HUES6 (cell line): ENCODE measurements at regions not wholly inside any gene's neighbourhood (a gene's known extent, or its start where the extent isn't known, plus 50 kb on each side); places are given as distances from the start of the nearest gene placed in this dataset.

Experiments used
- H3K27ac ChIP-seq: 2 replicates; pipeline ENCODE4 v1.7.0; 2013; ENCODE audit warnings: low read depth, mild to moderate bottlenecking, low read length, inconsistent platforms
- H3K27me3 ChIP-seq: 2 replicates; pipeline ENCODE4 v1.6.1; 2013; ENCODE audit warnings: low read length; ENCODE audit not compliant: control insufficient read depth, insufficient read depth
- H3K36me3 ChIP-seq: 2 replicates; pipeline ENCODE4 v1.6.1; 2013; ENCODE audit warnings: low read length; ENCODE audit not compliant: control insufficient read depth, insufficient read depth
- H3K4me1 ChIP-seq: 2 replicates; pipeline ENCODE4 v1.6.1; 2013; ENCODE audit warnings: low read length; ENCODE audit not compliant: control insufficient read depth, insufficient read depth
- H3K4me3 ChIP-seq: 2 replicates; pipeline ENCODE4 v1.5.1; 2013; ENCODE audit warnings: low read depth, low read length
- H3K9ac ChIP-seq: one replicate; pipeline ENCODE4 v1.6.1; 2013; ENCODE audit warnings: mild to moderate bottlenecking, low read length
- H3K9me3 ChIP-seq: 2 replicates; pipeline ENCODE4 v1.6.1; 2013; ENCODE audit warnings: low read depth, low read length; ENCODE audit not compliant: control insufficient read depth, insufficient read depth

DNA sequence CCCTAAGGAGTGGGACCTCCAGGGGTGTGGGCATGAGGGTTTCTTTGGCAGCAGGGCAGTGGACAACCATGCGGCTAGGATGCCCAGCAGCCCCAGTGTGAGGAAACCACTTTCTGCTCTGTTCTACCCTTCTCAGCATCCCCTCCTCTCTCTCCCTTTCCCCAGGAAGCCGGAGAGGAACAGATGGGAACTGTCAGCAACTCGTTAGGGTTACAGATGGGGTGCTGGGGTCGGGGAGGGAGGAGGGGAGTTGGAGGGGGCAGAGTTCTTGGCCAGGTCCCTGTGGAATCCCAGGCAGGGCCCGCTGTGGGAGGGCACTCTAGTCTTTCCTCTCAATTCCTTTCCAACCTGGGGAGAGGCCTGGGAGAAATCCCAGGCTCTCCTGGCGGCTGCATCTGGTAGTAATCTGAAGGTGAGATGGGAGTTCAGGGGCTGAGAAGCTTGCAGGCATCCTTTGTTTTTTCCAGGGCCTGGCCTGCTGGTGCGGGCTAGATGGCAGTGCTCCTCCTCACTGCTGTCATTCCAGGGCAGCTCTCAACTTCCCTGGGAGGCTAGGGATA lies 93.9 kb upstream of the CSF3R start:
- H3K9ac ChIP-seq = no peak overlapping the region
- no peaks in the 10 kb centered on the region for H3K36me3 ChIP-seq
- H3K27ac ChIP-seq = no peak overlapping the region
- H3K4me3 ChIP-seq = no peak overlapping the region
- peaks cover 14% of the 10 kb centered on the region; the same call in 1 of the 2 replicates for H3K27me3 ChIP-seq
- no peaks in the 10 kb centered on the region for H3K9me3 ChIP-seq
- H3K4me1 ChIP-seq = peaks cover 22% of the 10 kb centered on the region

DNA sequence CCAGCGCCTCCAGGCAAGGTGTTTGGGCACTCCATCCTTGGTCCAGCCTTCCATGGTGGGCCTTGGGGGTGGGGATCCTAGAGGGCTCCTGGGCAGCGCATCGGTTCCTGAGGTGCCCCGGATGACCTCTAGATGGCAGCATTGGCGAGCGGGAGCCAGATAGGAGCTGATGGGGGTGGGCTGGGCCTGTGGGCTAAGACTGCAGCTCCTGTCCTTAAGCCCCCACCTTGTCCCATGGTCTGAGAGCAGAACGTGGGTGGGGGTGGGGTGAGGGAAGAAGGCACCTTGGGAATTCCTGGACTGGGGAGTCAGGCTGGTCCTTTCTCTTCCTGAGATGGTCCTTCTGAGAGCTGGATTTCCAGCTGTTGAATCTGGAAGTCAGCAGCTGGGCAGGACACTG lies 93.4 kb upstream of the CSF3R start:
- H3K9me3 ChIP-seq = no peaks in the 10 kb centered on the region
- H3K4me1 ChIP-seq = peaks cover 17% of the 10 kb centered on the region
- no peak overlapping the region for H3K27ac ChIP-seq
- peaks cover 16% of the 10 kb centered on the region; the same call in 1 of the 2 replicates for H3K27me3 ChIP-seq
- no peak overlapping the region for H3K9ac ChIP-seq
- H3K4me3 ChIP-seq = no peak overlapping the region
- no peaks in the 10 kb centered on the region for H3K36me3 ChIP-seq

DNA sequence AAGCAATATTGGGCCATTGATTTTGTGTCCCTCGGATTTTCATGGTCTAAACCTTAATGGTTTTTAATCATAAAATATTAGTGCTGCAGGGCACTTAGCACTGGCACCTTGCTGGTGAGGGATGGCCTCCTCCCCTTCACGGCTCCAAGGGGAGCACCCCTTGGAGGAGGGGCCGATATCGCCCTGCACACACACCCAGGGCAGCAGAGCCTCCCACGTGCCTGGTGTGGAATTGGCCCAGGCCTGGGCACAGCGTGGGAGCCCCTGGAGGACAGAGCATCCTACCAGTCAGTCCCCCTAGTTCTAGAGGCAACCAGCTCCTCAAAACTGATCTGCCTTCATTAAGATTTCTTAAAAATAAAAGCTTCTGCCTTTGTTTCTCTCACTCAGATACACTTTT lies 90.7 kb upstream of the CSF3R start:
- Histone ChIP-seq H3K9me3 (no peaks in the 10 kb centered on the region), H3K27me3 (peaks cover 18% of the 10 kb centered on the region; the same call in 1 of the 2 replicates), H3K27ac (no peak overlapping the region), H3K4me1 (peaks cover 11% of the 10 kb centered on the region), H3K9ac (no peak overlapping the region), H3K4me3 (no peak overlapping the region), H3K36me3 (no peaks in the 10 kb centered on the region)

DNA sequence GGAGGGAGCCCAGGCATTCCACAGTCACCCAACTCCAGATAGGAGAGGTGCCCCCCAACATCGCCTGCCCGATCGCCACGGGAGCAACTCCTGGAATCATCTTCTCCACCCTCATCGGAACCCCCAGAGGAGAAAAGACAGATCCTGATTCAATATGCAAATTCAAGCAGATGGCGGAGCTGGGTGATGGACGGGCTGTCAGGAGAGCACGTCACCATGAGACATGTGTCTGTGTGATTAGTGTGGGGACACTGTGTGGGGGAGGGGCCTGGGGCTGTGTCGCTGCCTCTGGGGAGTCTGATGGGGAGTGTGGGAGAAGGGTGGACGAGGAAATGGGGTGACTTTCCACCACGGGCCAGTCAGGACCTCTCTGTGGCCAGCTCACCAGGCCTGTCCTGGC lies 90.2 kb upstream of the CSF3R start:
- Histone ChIP-seq H3K4me1 (peaks cover 11% of the 10 kb centered on the region), H3K27me3 (peaks cover 18% of the 10 kb centered on the region; the same call in 1 of the 2 replicates), H3K36me3 (no peaks in the 10 kb centered on the region), H3K4me3 (no peak overlapping the region), H3K27ac (no peak overlapping the region), H3K9ac (no peak overlapping the region), H3K9me3 (no peaks in the 10 kb centered on the region)

DNA sequence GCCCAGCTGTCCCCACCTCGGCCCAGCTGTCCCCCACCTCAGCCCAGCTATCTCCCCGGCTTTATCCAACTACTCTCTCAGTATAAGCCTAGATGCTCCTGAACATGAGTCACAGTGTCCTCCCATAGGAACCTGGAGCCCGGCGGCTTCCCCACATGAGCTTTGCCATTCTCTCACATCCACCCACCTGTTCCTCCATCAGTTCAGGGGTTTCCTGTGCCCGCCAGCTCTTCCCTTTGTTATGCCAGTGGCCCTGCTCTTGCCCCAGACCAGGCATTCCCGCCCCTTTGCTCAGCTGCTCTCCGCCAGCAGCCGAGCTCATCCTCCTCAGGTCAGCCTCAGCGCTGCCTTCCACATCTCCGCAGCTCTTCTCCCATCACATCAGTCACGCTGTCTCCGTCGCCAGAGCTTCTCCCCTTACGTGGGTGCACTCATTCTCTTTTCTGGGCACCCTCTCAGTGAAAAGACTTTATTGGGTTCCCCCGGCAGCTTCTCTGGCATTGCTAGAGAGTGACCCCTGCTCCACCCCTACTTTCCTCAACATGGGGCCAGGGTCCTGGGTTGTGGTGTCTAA lies 89.5 kb upstream of the CSF3R start:
- Histone ChIP-seq H3K4me1 (peaks cover 11% of the 10 kb centered on the region), H3K27ac (no peak overlapping the region), H3K27me3 (peaks cover 18% of the 10 kb centered on the region; the same call in 1 of the 2 replicates)

DNA sequence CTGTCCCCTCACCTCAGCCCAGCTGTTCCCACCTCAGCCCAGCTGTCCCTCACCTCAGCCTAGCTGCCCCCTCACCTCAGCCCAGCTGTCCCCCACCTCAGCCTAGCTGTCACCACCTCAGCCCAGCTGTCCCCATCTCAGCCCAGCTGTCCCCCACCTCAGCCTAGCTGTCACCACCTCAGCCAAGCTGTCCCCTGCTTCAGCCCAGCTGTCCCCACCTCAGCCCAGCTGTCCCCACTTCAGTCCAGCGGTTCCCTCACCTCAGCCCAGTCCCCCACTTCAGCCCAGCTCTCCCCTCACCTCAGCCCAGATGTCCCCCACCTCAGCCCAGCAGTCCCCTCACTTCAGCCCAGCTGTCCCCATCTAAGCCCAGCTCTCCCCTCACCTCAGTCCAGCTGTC lies 88.4 kb upstream of the CSF3R start:
- Histone ChIP-seq H3K4me1 (peaks cover 12% of the 10 kb centered on the region), H3K4me3 (no peak overlapping the region), H3K27ac (no peak overlapping the region), H3K27me3 (peaks cover 18% of the 10 kb centered on the region; the same call in 1 of the 2 replicates), H3K9ac (no peak overlapping the region), H3K36me3 (no peaks in the 10 kb centered on the region), H3K9me3 (no peaks in the 10 kb centered on the region)

More for the DNA sequence above, 89.5 kb upstream of the CSF3R start:
- Histone ChIP-seq H3K9ac (no peak overlapping the region), H3K4me3 (no peak overlapping the region), H3K9me3 (no peaks in the 10 kb centered on the region), H3K36me3 (no peaks in the 10 kb centered on the region)

DNA sequence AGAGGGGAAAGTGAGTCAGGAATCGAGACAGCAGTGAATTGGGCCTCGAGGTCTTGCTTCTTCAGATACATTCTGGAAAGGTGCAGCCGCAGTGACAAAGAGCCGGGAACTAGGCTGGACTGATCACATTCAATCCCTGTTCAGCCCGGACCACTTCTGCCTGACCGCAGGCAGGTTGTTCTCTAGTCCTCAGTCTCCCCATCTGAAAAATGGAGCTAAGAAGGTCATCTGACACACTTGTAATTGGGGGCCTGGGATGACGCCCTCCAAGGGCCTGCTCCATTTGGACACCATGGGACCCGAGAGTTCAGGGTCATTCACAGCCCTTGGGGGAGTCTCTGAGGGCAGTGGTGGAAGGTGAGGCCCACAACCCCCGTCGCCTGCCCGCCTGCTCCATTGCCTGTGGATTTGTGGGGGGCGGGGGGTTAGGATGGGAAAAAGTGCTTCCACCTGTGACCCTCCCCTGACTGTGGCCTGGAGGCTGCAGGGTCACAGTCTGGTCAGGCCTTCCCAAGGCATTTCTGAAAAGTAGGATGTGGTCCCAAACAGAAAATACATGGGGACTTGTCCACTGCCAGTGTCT lies 87.9 kb upstream of the CSF3R start:
- no peaks in the 10 kb centered on the region for H3K9me3 ChIP-seq
- H3K27ac ChIP-seq = no peak overlapping the region
- no peak overlapping the region for H3K4me3 ChIP-seq
- H3K9ac ChIP-seq = no peak overlapping the region
- H3K27me3 ChIP-seq = peaks cover 18% of the 10 kb centered on the region; the same call in 1 of the 2 replicates
- H3K4me1 ChIP-seq = peaks cover 14% of the 10 kb centered on the region
- H3K36me3 ChIP-seq = no peaks in the 10 kb centered on the region

DNA sequence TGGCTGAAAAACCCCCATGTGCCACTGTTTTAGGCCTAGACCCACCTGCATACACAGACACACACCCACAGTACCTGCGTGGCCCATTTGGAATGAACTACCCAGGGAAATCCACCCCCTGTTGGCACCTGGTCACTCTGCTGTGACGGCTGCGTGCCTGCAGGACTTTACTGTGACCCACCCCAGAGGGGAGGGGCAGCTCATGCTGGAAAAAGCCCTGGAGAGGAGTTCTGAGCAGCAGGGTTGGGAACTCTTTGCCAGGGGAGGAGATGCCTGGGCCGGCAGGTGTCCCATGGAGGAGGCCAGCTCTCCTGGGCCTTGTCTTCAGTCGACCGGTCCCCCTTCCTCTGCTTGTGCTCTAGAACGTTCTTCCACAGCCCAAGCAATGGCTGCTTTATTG lies 87.3 kb upstream of the CSF3R start:
- Histone ChIP-seq H3K9ac (no peak overlapping the region), H3K9me3 (no peaks in the 10 kb centered on the region), H3K36me3 (no peaks in the 10 kb centered on the region), H3K27me3 (peaks cover 18% of the 10 kb centered on the region; the same call in 1 of the 2 replicates), H3K4me3 (no peak overlapping the region), H3K27ac (no peak overlapping the region), H3K4me1 (peaks cover 14% of the 10 kb centered on the region)

DNA sequence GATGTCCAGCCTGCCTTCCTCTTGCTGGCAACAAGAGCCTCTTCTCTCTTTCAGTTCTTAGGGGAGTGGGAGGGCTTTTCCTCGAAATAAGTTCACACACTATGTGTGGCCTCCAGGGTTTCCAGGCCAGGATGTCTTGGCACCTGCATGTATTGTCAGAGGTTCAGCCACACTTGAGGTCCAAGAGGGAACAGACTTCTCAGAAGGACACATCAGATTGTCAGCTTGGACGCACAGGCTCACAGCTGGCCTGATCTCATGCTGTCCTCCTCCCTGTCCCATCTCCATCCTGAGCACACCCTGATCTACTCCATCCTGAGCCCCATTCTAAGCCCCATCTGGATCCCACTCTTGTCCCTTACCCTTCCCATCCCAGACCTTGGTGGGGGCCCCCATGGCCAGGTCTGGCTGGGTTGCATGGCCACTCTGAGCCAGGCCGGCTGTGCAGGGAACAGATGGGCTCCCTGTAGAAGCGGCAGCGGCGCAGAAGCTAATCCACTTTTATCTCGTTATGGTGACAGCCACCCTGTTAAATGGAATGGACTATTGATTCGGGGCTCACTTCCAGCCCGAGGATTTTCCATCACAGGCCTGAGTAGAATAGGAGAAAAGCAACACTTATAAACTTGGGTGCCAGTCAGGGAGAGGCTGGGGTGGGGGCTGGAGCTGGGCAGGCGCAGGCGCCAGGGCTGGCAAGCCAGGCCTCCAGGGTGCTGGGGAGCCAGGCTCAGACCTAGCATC lies 85.1 kb upstream of the CSF3R start:
- H3K27me3 ChIP-seq = peaks cover 11% of the 10 kb centered on the region; the same call in 1 of the 2 replicates

DNA sequence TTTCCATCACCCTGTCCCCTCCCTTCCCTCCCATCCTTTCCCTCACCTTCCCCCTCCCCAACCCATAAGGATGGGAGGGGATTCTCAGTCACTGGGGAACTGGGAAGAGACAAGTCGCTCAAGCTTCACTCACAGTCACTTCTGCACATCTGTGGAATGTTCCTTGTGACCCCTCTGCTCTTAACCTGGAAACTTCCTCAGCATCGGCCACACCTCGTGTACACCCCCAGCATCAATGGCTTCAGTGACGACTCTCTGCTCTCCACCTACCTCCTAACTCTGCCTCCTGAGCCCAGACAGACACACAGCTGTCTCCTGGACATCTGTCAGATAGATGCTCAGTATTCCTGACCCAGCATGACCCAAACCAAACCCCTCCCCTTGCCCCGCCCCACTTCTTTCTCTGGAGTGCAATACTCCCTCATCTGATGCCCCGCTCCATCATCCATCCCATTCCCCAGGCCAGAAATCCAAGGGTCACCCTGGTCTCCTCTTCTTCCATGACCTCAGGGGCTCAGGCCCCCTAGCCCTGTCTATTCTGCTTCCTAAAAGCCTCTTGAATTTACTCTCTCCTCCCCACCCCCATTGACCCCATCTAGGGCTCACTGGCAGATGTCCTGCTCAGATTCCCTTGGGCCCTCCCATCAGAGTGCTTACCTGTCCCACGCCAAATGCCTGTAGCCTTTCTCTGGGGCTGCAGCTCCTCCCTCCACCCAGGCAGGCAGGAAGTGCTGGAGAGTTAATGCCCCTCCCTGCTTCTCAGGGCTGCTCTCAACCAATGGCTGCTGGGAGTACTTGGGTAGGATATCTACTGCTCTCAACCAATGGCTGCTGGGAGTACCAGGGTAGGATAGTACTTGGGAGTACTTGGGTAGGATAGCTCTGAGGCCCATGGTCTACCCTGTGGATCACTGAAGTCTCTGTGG lies 83.1 kb upstream of the CSF3R start:
- Histone ChIP-seq H3K9ac (no peak overlapping the region), H3K9me3 (no peaks in the 10 kb centered on the region), H3K4me3 (no peak overlapping the region), H3K27ac (no peak overlapping the region), H3K27me3 (no peaks in the 10 kb centered on the region; the same call in 1 of the 2 replicates), H3K36me3 (no peaks in the 10 kb centered on the region), H3K4me1 (peaks cover 7% of the 10 kb centered on the region; the same call in 1 of the 2 replicates)

More for the DNA sequence above, 85.1 kb upstream of the CSF3R start:
- no peaks in the 10 kb centered on the region for H3K9me3 ChIP-seq
- no peak overlapping the region for H3K27ac ChIP-seq
- H3K36me3 ChIP-seq = no peaks in the 10 kb centered on the region
- peaks cover 14% of the 10 kb centered on the region for H3K4me1 ChIP-seq
- H3K4me3 ChIP-seq = no peak overlapping the region
- no peak overlapping the region for H3K9ac ChIP-seq
